DND-41 (cell line): ENCODE measurements at regions not wholly inside any gene's neighbourhood (a gene's known extent, or its start where the extent isn't known, plus 50 kb on each side); places are given as distances from the start of the nearest gene placed in this dataset.
"Not testable (repeated sequence)": the region's sequence is repeated elsewhere in the genome, so short reads cannot be mapped to it uniquely, and the experiment has no call there.

Experiments used
- ATAC-seq: fragments of 200-7000 bp; cut with Tn5 transposase; 3 replicates; pipeline ENCODE4 v1.9.1; 2021; ENCODE audit warnings: low read depth; ENCODE audit not compliant: insufficient read depth
- DNase-seq: peaks from one replicate; pipeline ENCODE4 v3.0.0-alpha.2; 2020
- H2AFZ ChIP-seq: 2 replicates; pipeline ENCODE4 v1.6.0; 2012; ENCODE audit warnings: low read depth, low read length
- H3K27ac ChIP-seq: 2 replicates; pipeline ENCODE4 v1.5.1; 2012; ENCODE audit warnings: low read length, inconsistent platforms
- H3K27me3 ChIP-seq: fragments of 200-600 bp; sonication (generic); 2 replicates; pipeline ENCODE4 v1.6.0; 2012; ENCODE audit warnings: low read length, mild to moderate bottlenecking, inconsistent platforms; ENCODE audit not compliant: insufficient read depth, poor library complexity
- H3K36me3 ChIP-seq: 2 replicates; pipeline ENCODE4 v1.5.1; 2012; ENCODE audit warnings: low read length, inconsistent platforms; ENCODE audit not compliant: insufficient read depth
- H3K4me1 ChIP-seq: 2 replicates; pipeline ENCODE4 v1.5.1; 2012; ENCODE audit warnings: mild to moderate bottlenecking, low read length; ENCODE audit not compliant: insufficient read depth
- H3K4me2 ChIP-seq: 2 replicates; pipeline ENCODE4 v1.6.0; 2012; ENCODE audit warnings: mild to moderate bottlenecking, moderate library complexity, low read length, inconsistent platforms; ENCODE audit not compliant: insufficient read depth
- H3K4me3 ChIP-seq, 2 experiments: fragments of 200-600 bp in 1 of 2; shearing (Covaris generic) in 1 of 2; 2 replicates each; pipeline ENCODE4 v1.5.1; 2012 to 2016; ENCODE audit warnings: inconsistent platforms in 2 of 2, low read length in 2 of 2, mild to moderate bottlenecking in 2 of 2, low read depth in 1 of 2, moderate library complexity in 1 of 2
- H3K79me2 ChIP-seq: 2 replicates; pipeline ENCODE4 v1.6.0; 2012; ENCODE audit warnings: low read length, inconsistent platforms; ENCODE audit not compliant: insufficient read depth
- H3K9ac ChIP-seq: 2 replicates; pipeline ENCODE4 v1.6.0; 2012; ENCODE audit warnings: low read depth, mild to moderate bottlenecking, inconsistent platforms, low read length, moderate library complexity
- H3K9me3 ChIP-seq: 2 replicates; pipeline ENCODE4 v1.5.1; 2012; ENCODE audit warnings: low read length, moderate library complexity, mild to moderate bottlenecking, inconsistent platforms; ENCODE audit not compliant: insufficient read depth, severe bottlenecking
- H4K20me1 ChIP-seq: 2 replicates; pipeline ENCODE4 v1.6.0; 2012; ENCODE audit warnings: low read length; ENCODE audit not compliant: insufficient read depth
- CTCF ChIP-seq: IDR thresholded peaks from 2 replicates; pipeline ENCODE4 v1.5.1; 2012; ENCODE audit warnings: borderline replicate concordance, low read length, moderate library complexity, mild to moderate bottlenecking; ENCODE audit not compliant: poor library complexity, severe bottlenecking; ENCODE audit errors: extremely low read depth
- EZH2 ChIP-seq: IDR thresholded peaks from 3 replicates; pipeline ENCODE4 v1.6.1; 2012; ENCODE audit warnings: borderline replicate concordance, low read depth, mild to moderate bottlenecking, moderate library complexity, low read length, inconsistent platforms; ENCODE audit not compliant: severe bottlenecking

GRCh38 chr5:67790390-67790789 lies 425.2 kb upstream of the PIK3R1 start:
- TF ChIP-seq EZH2 (no peak), CTCF (no peak)

GRCh38 chr5:67779893-67780623 lies 435.5 kb upstream of the PIK3R1 start:
- H3K9ac ChIP-seq, H3K27me3 ChIP-seq, H3K79me2 ChIP-seq, H3K4me3 ChIP-seq, H3K9me3 ChIP-seq, H4K20me1 ChIP-seq, H3K4me2 ChIP-seq, H3K36me3 ChIP-seq: not testable (repeated sequence)
- ATAC-seq = peak; percentile 37; the same call in 1 of the 3 replicates
- H3K4me1 ChIP-seq = peaks cover 11% of the 10 kb centered on the region
- H3K27ac ChIP-seq = peak overlapping the region; percentile 27; the same call in 1 of the 2 replicates
- H2AFZ ChIP-seq = peak overlapping the region; percentile 49; the same call in 1 of the 2 replicates
- peak; percentile 86 for DNase-seq

More at GRCh38 chr5:67790390-67790789, 425.2 kb upstream of the PIK3R1 start:
- no peak overlapping the region for H3K9ac ChIP-seq
- H3K4me1 ChIP-seq = no peaks in the 10 kb centered on the region
- no peak overlapping the region for H3K4me2 ChIP-seq
- no peaks in the 10 kb centered on the region for H3K79me2 ChIP-seq
- no peaks in the 10 kb centered on the region for H3K27me3 ChIP-seq
- no peak overlapping the region for H3K4me3 ChIP-seq
- ATAC-seq = no peak
- no peak overlapping the region for H2AFZ ChIP-seq
- no peaks in the 10 kb centered on the region for H4K20me1 ChIP-seq
- no peak for DNase-seq
- no peak overlapping the region for H3K27ac ChIP-seq
- no peaks in the 10 kb centered on the region for H3K36me3 ChIP-seq
- no peaks in the 10 kb centered on the region for H3K9me3 ChIP-seq

GRCh38 chr5:67774786-67775185 lies 440.8 kb upstream of the PIK3R1 start:
- Histone ChIP-seq H3K4me2 (no peak overlapping the region), H3K4me1 (peaks cover 6% of the 10 kb centered on the region; the same call in 1 of the 2 replicates), H3K79me2 (no peaks in the 10 kb centered on the region), H3K9me3 (no peaks in the 10 kb centered on the region), H3K9ac (no peak overlapping the region), H4K20me1 (no peaks in the 10 kb centered on the region), H3K4me3 (no peak overlapping the region), H3K27ac (no peak overlapping the region), H3K36me3 (no peaks in the 10 kb centered on the region), H3K27me3 (no peaks in the 10 kb centered on the region), H2AFZ (no peak overlapping the region)
- ATAC-seq (no peak), DNase-seq (no peak)
- TF ChIP-seq EZH2 = no peak
- TF ChIP-seq CTCF = no peak

GRCh38 chr5:67774267-67774552 lies 441.3 kb upstream of the PIK3R1 start:
- Histone ChIP-seq H2AFZ (no peak overlapping the region), H3K36me3 (no peaks in the 10 kb centered on the region), H3K79me2 (no peaks in the 10 kb centered on the region), H3K27me3 (no peaks in the 10 kb centered on the region), H4K20me1 (no peaks in the 10 kb centered on the region), H3K4me1 (0 out of 2 replicates have a peak, but pooled peaks cover 5% of the 10 kb centered on the region), H3K4me3 (no peak overlapping the region), H3K9ac (no peak overlapping the region), H3K9me3 (no peaks in the 10 kb centered on the region), H3K27ac (no peak overlapping the region), H3K4me2 (no peak overlapping the region)
- DNase-seq = no peak
- no peak for ATAC-seq
- TF ChIP-seq EZH2 = no peak
- no peak for TF ChIP-seq CTCF
